Common myeloid progenitor, CD34-positive (primary cell): ENCODE measurements at regions not wholly inside any gene's neighbourhood (a gene's known extent, or its start where the extent isn't known, plus 50 kb on each side); places are given as distances from the start of the nearest gene placed in this dataset.
"Not testable (repeated sequence)": the region's sequence is repeated elsewhere in the genome, so short reads cannot be mapped to it uniquely, and the experiment has no call there.

Experiments used
- CTCF ChIA-PET: fragments of 350-600 bp; sonication (Branson Sonifier 250); formaldehyde crosslinking; loops from one replicate; lab custom pipeline; 2021; ENCODE audit warnings: antibody characterized with exemption; lab: Charles Lee
- POLR2A ChIA-PET: fragments of 350-600 bp; sonication (Branson Sonifier 250); formaldehyde crosslinking; loops from one replicate; lab custom pipeline; 2021; ENCODE audit warnings: antibody characterized with exemption; lab: Charles Lee
- DNase-seq, 3 donors: peaks; one replicate each; pipeline versions ENCODE4 v3.0.0 to v3.0.0-alpha.2; 2013
- H3K27ac ChIP-seq, 2 experiments: 1 replicate in 1 of 2; 2 replicates in 1 of 2; pipeline ENCODE4 v1.7.0; 2013; ENCODE audit warnings: inconsistent platforms in 2 of 2, low read length in 2 of 2, mild to moderate bottlenecking in 2 of 2, low read depth in 1 of 2, moderate library complexity in 1 of 2; ENCODE audit not compliant: severe bottlenecking in 2 of 2, insufficient read depth in 1 of 2, poor library complexity in 1 of 2
- H3K27me3 ChIP-seq, 5 experiments: replicated peaks in 2 of 5; 1 replicate in 3 of 5; 2 replicates in 2 of 5; pipeline versions ENCODE4 v1.6.1 to v1.7.0; 2013; ENCODE audit warnings: low read length in 4 of 5, mild to moderate bottlenecking in 2 of 5, moderate library complexity in 2 of 5, inconsistent platforms in 1 of 5; ENCODE audit not compliant: insufficient read depth in 5 of 5, control insufficient read depth in 4 of 5
- H3K36me3 ChIP-seq, 4 experiments: 1 replicate in 2 of 4; 2 replicates in 2 of 4; pipeline versions ENCODE4 v1.6.1 to v1.7.0; 2013; ENCODE audit warnings: low read length in 3 of 4, control low read depth in 1 of 4, mild to moderate bottlenecking in 1 of 4; ENCODE audit not compliant: control insufficient read depth in 4 of 4, insufficient read depth in 4 of 4
- H3K4me1 ChIP-seq, 4 experiments: 1 replicate in 3 of 4; 2 replicates in 1 of 4; pipeline versions ENCODE4 v1.6.1 to v1.7.1; 2013; ENCODE audit warnings: low read length in 3 of 4, mild to moderate bottlenecking in 3 of 4, control low read depth in 1 of 4, inconsistent platforms in 1 of 4, moderate library complexity in 1 of 4; ENCODE audit not compliant: control insufficient read depth in 4 of 4, insufficient read depth in 4 of 4; ENCODE audit errors: control extremely low read depth in 1 of 4
- H3K4me3 ChIP-seq, 7 experiments: 1 replicate in 4 of 7; 2 replicates in 3 of 7; pipeline versions ENCODE4 v1.5.1 to v1.7.0; 2013; ENCODE audit warnings: mild to moderate bottlenecking in 7 of 7, low read length in 6 of 7, moderate library complexity in 6 of 7, inconsistent platforms in 2 of 7, low read depth in 2 of 7, control low read depth in 1 of 7; ENCODE audit not compliant: insufficient read depth in 4 of 7, control insufficient read depth in 1 of 7; ENCODE audit errors: extremely low read depth in 1 of 7
- H3K9me3 ChIP-seq, 5 experiments: 1 replicate in 4 of 5; 2 replicates in 1 of 5; pipeline versions ENCODE4 v1.6.1 to v1.7.1; 2013; ENCODE audit warnings: low read length in 4 of 5, mild to moderate bottlenecking in 2 of 5, inconsistent platforms in 1 of 5, low read depth in 1 of 5, moderate library complexity in 1 of 5; ENCODE audit not compliant: control insufficient read depth in 4 of 5, insufficient read depth in 2 of 5; ENCODE audit errors: control extremely low read depth in 1 of 5
- WGBS: methylation state at CpG from one replicate; pipeline ENCODE4 v1.1.5; 2013; ENCODE audit not compliant: insufficient coverage; 5-methylcytosine and 5-hydroxymethylcytosine counted together

- H3K4me3 ChIP-seq, POLR2A ChIA-PET, H3K27ac ChIP-seq, H3K36me3 ChIP-seq, DNase-seq, H3K27me3 ChIP-seq, H3K9me3 ChIP-seq, CTCF ChIA-PET, H3K4me1 ChIP-seq: not testable (repeated sequence)
- 83% methylated on average over 3 of the region's 5 CpGs for WGBS
These were observed 821.7 kb downstream of the MAT2B start for GRCh38 chr5:164327166-164327565.

GRCh38 chr5:164332349-164333196 lies 827.2 kb downstream of the MAT2B start:
- Histone ChIP-seq H3K27ac (no peak overlapping the region), H3K4me1 (no peaks in the 10 kb centered on the region), H3K27me3 (no peaks in the 10 kb centered on the region), H3K36me3 (no peaks in the 10 kb centered on the region), H3K9me3 (no peaks in the 10 kb centered on the region), H3K4me3 (no peak overlapping the region)
- CTCF ChIA-PET, result no interaction called here
- 95% methylated on average over 3 of the region's 4 CpGs for WGBS
- DNase-seq, result no peak
- POLR2A ChIA-PET, result no interaction called here

- Histone ChIP-seq H3K4me3 (no peak overlapping the region), H3K4me1 (no peaks in the 10 kb centered on the region), H3K36me3 (no peaks in the 10 kb centered on the region), H3K27ac (no peak overlapping the region), H3K9me3 (no peaks in the 10 kb centered on the region), H3K27me3 (no peaks in the 10 kb centered on the region)
- no peak for DNase-seq
- POLR2A ChIA-PET, result no interaction called here
- CTCF ChIA-PET, result no interaction called here
- WGBS, result no CpG with 5 or more reads among the region's 1 CpG
These were observed 830.4 kb downstream of the MAT2B start for GRCh38 chr5:164335837-164336236.

- Histone ChIP-seq H3K36me3 (no peaks in the 10 kb centered on the region), H3K27me3 (no peaks in the 10 kb centered on the region), H3K9me3 (no peaks in the 10 kb centered on the region), H3K4me1 (no peaks in the 10 kb centered on the region), H3K4me3 (no peak overlapping the region), H3K27ac (no peak overlapping the region)
- ChIA-PET POLR2A (no interaction called here), CTCF (no interaction called here)
- DNase-seq, result no peak
- WGBS, result 100% methylated on average over 1 of the region's 1 CpG
These were observed 830.9 kb downstream of the MAT2B start for GRCh38 chr5:164336276-164336675.

- no peaks in the 10 kb centered on the region for H3K27me3 ChIP-seq
- H3K36me3 ChIP-seq, result no peaks in the 10 kb centered on the region
- CTCF ChIA-PET, result interaction anchor here (1.0 kb wide), 1 partner anchor 10 kb away, joined by 4 read pairs; no protein-coding TSS in a partner anchor
- no peaks in the 10 kb centered on the region for H3K4me1 ChIP-seq
- POLR2A ChIA-PET, result no interaction called here
- H3K4me3 ChIP-seq, result no peak overlapping the region
- no peak for DNase-seq
- no peak overlapping the region for H3K27ac ChIP-seq
- 100% methylated on average over 2 of the region's 2 CpGs for WGBS
- no peaks in the 10 kb centered on the region for H3K9me3 ChIP-seq
These were observed 831.5 kb downstream of the MAT2B start for GRCh38 chr5:164336906-164337305.

- Histone ChIP-seq H3K4me3 (no peak overlapping the region), H3K27me3 (no peaks in the 10 kb centered on the region), H3K36me3 (no peaks in the 10 kb centered on the region), H3K27ac (no peak overlapping the region), H3K9me3 (no peaks in the 10 kb centered on the region), H3K4me1 (no peaks in the 10 kb centered on the region)
- ChIA-PET POLR2A (no interaction called here), CTCF (no interaction called here)
- no peak for DNase-seq
- 100% methylated on average over 1 of the region's 2 CpGs for WGBS
These were observed 835.7 kb downstream of the MAT2B start for GRCh38 chr5:164341056-164341619.

- WGBS, result 80% methylated on average over 2 of the region's 4 CpGs
These were observed 839.9 kb downstream of the MAT2B start for GRCh38 chr5:164345173-164345849.

More at GRCh38 chr5:164345173-164345849, 839.9 kb downstream of the MAT2B start:
- DNase-seq, result no peak
- peaks cover 0 to 10% (median 0%) of the 10 kb centered on the region in 4 experiments for H3K4me1 ChIP-seq
- H3K27me3 ChIP-seq, result no peaks in the 10 kb centered on the region
- ChIA-PET CTCF (no interaction called here), POLR2A (no interaction called here)
- H3K27ac ChIP-seq, result no peak overlapping the region
- H3K9me3 ChIP-seq, result no peaks in the 10 kb centered on the region
- H3K36me3 ChIP-seq, result no peaks in the 10 kb centered on the region
- H3K4me3 ChIP-seq, result no peak overlapping the region
